ENCODE measurements at regions not wholly inside any gene's neighbourhood (a gene's known extent, or its start where the extent isn't known, plus 50 kb on each side); places are given as distances from the start of the nearest gene placed in this dataset.

- no peak overlapping the region for H2AFZ ChIP-seq (ENCODE audit: low read length)
- H4K5ac ChIP-seq (ENCODE audit: insufficient read length, low read depth, low read length) = no peak overlapping the region
- no peaks in the 10 kb centered on the region for H3K23me2 ChIP-seq (ENCODE audit: insufficient read length, low read depth, low read length, poor library complexity, severe bottlenecking)
- H2BK5ac ChIP-seq (ENCODE audit: insufficient read length, low read length) = no peak overlapping the region
- H3K9me3 Mint-ChIP-seq = peaks cover 3 to 6% of the 10 kb centered on the region in 2 experiments; a peak in 2 of 5 replicates
- H2BK20ac ChIP-seq (ENCODE audit: low read depth, low read length, poor library complexity, severe bottlenecking) = no peak overlapping the region
- DNase-seq = no peak
- no peaks in the 10 kb centered on the region for H3K4me1 Mint-ChIP-seq
- no peak overlapping the region for H3K56ac ChIP-seq (ENCODE audit: insufficient read length, low read depth, low read length)
- H2BK120ac ChIP-seq (ENCODE audit: low read depth, low read length, poor library complexity, severe bottlenecking) = no peak overlapping the region
- no peak overlapping the region for H3K23ac ChIP-seq (ENCODE audit: insufficient read length, low read depth, low read length)
- H2AK5ac ChIP-seq (ENCODE audit: insufficient read length, low read length) = no peak overlapping the region
- no peak overlapping the region for H2BK12ac ChIP-seq (ENCODE audit: insufficient read length, low read depth, low read length)
- H3K4me3 Mint-ChIP-seq = no peak overlapping the region
- no peak overlapping the region for H3K27ac Mint-ChIP-seq
- no peaks in the 10 kb centered on the region for H3K27me3 Mint-ChIP-seq (ENCODE audit: low read depth)
- H4K20me1 ChIP-seq (ENCODE audit: control insufficient read depth, insufficient read depth, insufficient read length) = no peaks in the 10 kb centered on the region
- no peak overlapping the region for H3T11ph ChIP-seq (ENCODE audit: low read length)
- no peak for TF ChIP-seq CTCF (conservative IDR thresholded peaks at IDR 0.05)
- H3K9me3 ChIP-seq (ENCODE audit: control insufficient read depth, low read depth, low read length) = no peaks in the 10 kb centered on the region
- H3K27me3 ChIP-seq (ENCODE audit: insufficient read depth, low read length) = no peaks in the 10 kb centered on the region
- H3K27ac ChIP-seq (ENCODE audit: insufficient read length, low read depth, low read length) = no peak overlapping the region
- H3K4ac ChIP-seq (ENCODE audit: low read depth, low read length) = no peak overlapping the region
- H4K91ac ChIP-seq (ENCODE audit: insufficient read length, low read depth, low read length) = no peak overlapping the region
- H3K79me2 ChIP-seq (ENCODE audit: insufficient read depth, low read length) = no peaks in the 10 kb centered on the region
- H2BK15ac ChIP-seq (ENCODE audit: low read depth, low read length) = no peak overlapping the region
- H4K8ac ChIP-seq (replicated peaks; ENCODE audit: insufficient read length, low read depth, low read length) = no peak overlapping the region
- H3K18ac ChIP-seq (ENCODE audit: insufficient read length, low read depth, low read length) = no peak overlapping the region
- no peak overlapping the region for H3K14ac ChIP-seq (ENCODE audit: insufficient read depth, low read length)
- H3K9ac ChIP-seq (ENCODE audit: extremely low read depth, insufficient read length, low read length) = no peak overlapping the region
- H3K36me3 Mint-ChIP-seq (ENCODE audit: insufficient read depth in 1 of 3, low read depth in 3 of 3) = peaks cover 2 to 4% (median 3%) of the 10 kb centered on the region in 3 experiments; a peak in 3 of 7 replicates
- no peak overlapping the region for H3K4me2 ChIP-seq (ENCODE audit: insufficient read depth, insufficient read length, low read length)
- no peaks in the 10 kb centered on the region for H3K4me1 ChIP-seq (ENCODE audit: insufficient read depth, low read length)
- H3K79me1 ChIP-seq (ENCODE audit: insufficient read depth, low read depth, low read length, poor library complexity, severe bottlenecking) = no peaks in the 10 kb centered on the region
Observed at GRCh38 chr2:144088863-144089262, 431.1 kb downstream of the ZEB2 start.

Measured in H9 (cell line).